ENCODE measurements at regions not wholly inside any gene's neighbourhood (a gene's known extent, or its start where the extent isn't known, plus 50 kb on each side); places are given as distances from the start of the nearest gene placed in this dataset.

DNA sequence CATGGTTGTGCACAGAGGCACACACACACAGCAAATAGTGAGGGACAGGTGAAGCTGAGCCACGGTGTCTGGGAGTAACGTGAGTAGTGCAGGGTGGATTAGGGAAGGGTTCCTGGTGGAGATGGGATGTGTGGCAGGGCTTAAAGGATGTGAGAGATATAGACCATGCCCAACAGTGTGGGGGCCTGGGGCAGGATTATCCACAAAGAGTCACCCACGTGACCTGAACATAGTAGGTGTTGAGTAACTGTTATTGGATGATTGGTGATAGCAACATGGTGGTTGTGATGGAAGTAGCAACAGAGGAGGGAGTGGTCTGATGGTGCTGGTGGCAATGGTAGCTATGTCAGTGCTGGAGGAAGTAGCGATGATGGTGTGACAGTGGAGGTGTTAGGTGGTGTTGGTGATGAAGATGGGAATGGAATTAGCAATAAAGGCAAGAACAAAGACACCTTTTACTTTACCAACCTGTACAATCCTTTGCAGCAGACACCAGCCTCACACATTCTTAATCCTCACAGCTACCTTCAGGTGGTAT lies 135.1 kb downstream of the MRPL14 start:
- no peak for DNase-seq (ENCODE audit: low spot score in 2 of 2, unreplicated experiment in 2 of 2)
- Mint-ChIP-seq H3K36me3 (no peaks in the 10 kb centered on the region), H3K27me3 (ENCODE audit: low read depth) (no peaks in the 10 kb centered on the region), H3K4me3 (no peak overlapping the region), H3K27ac (no peak overlapping the region), H3K9me3 (no peaks in the 10 kb centered on the region), H3K4me1 (peaks cover 27% of the 10 kb centered on the region)
- no peak for TF ChIP-seq CTCF (IDR thresholded peaks at IDR 0.05; ENCODE audit: unreplicated experiment)

- Mint-ChIP-seq H3K4me1 (peaks cover 27% of the 10 kb centered on the region), H3K27me3 (ENCODE audit: low read depth) (peaks cover 8% of the 10 kb centered on the region), H3K27ac (peak overlapping the region; percentile 81)
Observed at GRCh38 chr6:43990627-43991619, 136.3 kb downstream of the MRPL14 start.

DNA sequence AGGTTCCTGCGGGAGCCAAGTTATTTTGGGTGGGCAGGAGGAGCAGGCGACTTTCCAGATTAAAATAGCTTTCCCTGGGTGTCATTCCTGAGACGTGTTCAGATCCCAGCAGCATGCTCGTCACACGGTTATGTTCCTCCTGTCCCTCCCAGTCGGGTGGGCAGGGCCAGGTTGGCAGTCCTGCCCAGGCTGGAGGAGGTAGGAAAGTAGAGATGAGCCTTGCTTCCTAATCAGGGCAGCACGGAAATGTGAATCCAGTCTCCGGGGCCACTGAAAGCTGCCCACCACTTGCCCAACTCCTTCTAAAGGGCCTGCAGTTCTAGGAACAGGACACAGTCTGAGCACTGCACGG lies 137.0 kb downstream of the MRPL14 start:
- no peaks in the 10 kb centered on the region for H3K36me3 Mint-ChIP-seq
- H3K27me3 Mint-ChIP-seq (ENCODE audit: low read depth): peaks cover 11% of the 10 kb centered on the region
- no peak for TF ChIP-seq CTCF (IDR thresholded peaks at IDR 0.05; ENCODE audit: unreplicated experiment)
- H3K4me3 Mint-ChIP-seq: no peak overlapping the region
- peak overlapping the region; percentile 44 for H3K27ac Mint-ChIP-seq
- no peak for DNase-seq (ENCODE audit: low spot score in 2 of 2, unreplicated experiment in 2 of 2)
- H3K4me1 Mint-ChIP-seq: peaks cover 27% of the 10 kb centered on the region
- no peaks in the 10 kb centered on the region for H3K9me3 Mint-ChIP-seq

More at GRCh38 chr6:43990627-43991619, 136.3 kb downstream of the MRPL14 start:
- H3K36me3 Mint-ChIP-seq: no peaks in the 10 kb centered on the region
- DNase-seq (ENCODE audit: low spot score in 2 of 2, unreplicated experiment in 2 of 2): no peak
- H3K4me3 Mint-ChIP-seq: no peak overlapping the region
- no peaks in the 10 kb centered on the region for H3K9me3 Mint-ChIP-seq
- no peak for TF ChIP-seq CTCF (IDR thresholded peaks at IDR 0.05; ENCODE audit: unreplicated experiment)

GRCh38 chr6:43989581-43990146 lies 137.6 kb downstream of the MRPL14 start:
- Mint-ChIP-seq H3K9me3 (no peaks in the 10 kb centered on the region), H3K4me1 (peaks cover 27% of the 10 kb centered on the region), H3K27ac (peak overlapping the region; percentile 44), H3K4me3 (no peak overlapping the region), H3K36me3 (no peaks in the 10 kb centered on the region), H3K27me3 (ENCODE audit: low read depth) (peaks cover 11% of the 10 kb centered on the region)
- no peak for DNase-seq (ENCODE audit: low spot score in 2 of 2, unreplicated experiment in 2 of 2)
- no peak for TF ChIP-seq CTCF (IDR thresholded peaks at IDR 0.05; ENCODE audit: unreplicated experiment)

DNA sequence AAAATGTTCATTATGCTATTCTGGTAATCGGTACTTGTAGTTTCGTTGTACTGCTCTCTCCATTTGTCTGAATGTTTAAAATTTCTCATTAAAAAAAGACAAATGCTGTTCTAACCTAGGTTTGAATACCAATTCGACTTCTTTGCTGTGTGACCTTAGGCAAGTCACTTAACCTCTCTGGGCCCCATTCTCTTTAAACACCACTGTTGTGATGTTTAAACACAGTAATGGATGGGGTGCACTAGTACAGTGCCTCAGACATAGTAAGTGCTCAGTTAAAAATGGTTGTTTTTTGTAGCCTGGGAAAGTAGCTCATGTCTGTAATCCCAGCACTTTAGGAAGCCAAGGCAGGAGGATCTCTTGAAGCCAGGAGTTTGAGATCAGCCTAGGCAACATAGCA lies 138.5 kb downstream of the MRPL14 start:
- Mint-ChIP-seq H3K27me3 (ENCODE audit: low read depth) (peaks cover 11% of the 10 kb centered on the region), H3K9me3 (no peaks in the 10 kb centered on the region), H3K27ac (no peak overlapping the region), H3K4me3 (no peak overlapping the region), H3K36me3 (no peaks in the 10 kb centered on the region), H3K4me1 (peaks cover 23% of the 10 kb centered on the region)
- DNase-seq (ENCODE audit: low spot score in 2 of 2, unreplicated experiment in 2 of 2): no peak
- no peak for TF ChIP-seq CTCF (IDR thresholded peaks at IDR 0.05; ENCODE audit: unreplicated experiment)
